SHP77 treated with DMSO at 0.1 percent for 48 hours (cell line): ENCODE measurements at regions not wholly inside any gene's neighbourhood (a gene's known extent, or its start where the extent isn't known, plus 50 kb on each side); places are given as distances from the start of the nearest gene placed in this dataset.
"Not testable (repeated sequence)": the region's sequence is repeated elsewhere in the genome, so short reads cannot be mapped to it uniquely, and the experiment has no call there.

ENCODE experiments used
- DNase-seq: peaks from one replicate; lab custom pipeline; 2025; lab: John Stamatoyannopoulos, UW

DNA sequence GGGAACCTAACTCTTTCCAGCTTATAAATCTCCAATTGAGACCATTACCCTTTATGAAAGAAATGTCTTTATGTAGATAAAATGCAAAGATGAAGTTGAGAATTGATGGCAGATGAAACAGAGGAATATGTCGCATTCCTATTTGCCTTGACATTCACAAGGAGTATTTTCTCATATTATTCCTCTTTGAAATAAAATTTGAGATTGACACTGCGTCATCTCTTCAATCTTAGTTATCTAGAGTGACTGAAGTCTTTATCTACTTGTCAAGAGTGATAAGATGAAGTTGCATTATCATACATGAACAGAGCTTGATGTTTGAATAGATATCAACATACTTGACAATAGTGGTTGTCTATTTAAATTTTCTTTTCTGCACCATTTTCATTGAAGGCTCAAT lies 574.4 kb upstream of the SOX9 start:
- no peak for DNase-seq

DNA sequence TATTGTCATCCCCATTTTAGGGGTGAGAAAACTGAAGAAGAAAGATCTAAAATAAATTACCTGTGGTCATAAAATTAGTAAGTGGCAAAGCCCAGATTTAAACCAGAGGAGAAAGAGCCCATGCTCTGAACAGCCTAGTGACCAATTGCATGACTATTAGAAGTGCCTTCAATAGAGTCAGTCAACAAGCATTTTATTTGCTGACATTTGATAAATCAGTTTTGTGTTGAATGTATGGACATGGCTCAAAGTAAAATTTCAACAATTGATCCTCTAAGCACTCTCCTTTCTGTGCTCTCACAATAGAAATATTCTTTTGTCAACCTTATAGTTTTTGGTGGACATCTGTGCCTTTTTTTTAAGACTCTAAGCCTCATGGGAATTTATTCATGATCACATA lies 572.9 kb upstream of the SOX9 start:
- DNase-seq, result no peak

DNA sequence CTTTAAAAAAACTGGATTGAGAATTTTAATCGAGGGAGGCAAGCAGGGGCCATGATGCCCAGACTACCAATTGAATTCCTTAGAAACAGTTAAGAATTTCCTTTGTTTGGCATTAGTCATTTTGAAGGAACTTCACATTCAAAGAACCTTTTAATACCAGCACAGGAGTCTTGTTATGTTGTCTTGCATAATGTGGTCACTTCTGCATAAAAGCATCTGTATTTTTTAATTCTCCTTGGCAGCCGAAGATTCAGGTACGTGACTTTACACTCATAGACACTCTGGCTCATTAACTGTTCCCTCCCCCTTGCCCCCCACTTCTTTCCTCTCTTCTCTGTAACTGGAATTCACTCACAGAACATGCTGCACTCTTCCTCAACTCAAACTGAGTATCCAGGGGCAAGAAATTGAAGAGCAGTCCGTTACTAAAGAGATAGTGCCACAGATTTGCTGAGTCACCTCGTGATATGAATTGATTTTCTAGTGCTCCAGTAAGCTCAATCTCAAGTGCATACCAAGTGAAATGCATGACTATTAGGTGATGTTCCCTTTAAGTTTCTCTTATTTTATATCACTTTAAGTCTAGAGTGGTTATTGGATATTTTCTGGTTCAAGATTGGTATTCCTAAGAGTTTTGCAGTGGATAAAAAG lies 572.2 kb upstream of the SOX9 start:
- DNase-seq, result no peak

GRCh38 chr17:71550675-71551074 lies 570.1 kb upstream of the SOX9 start:
- no peak for DNase-seq

DNA sequence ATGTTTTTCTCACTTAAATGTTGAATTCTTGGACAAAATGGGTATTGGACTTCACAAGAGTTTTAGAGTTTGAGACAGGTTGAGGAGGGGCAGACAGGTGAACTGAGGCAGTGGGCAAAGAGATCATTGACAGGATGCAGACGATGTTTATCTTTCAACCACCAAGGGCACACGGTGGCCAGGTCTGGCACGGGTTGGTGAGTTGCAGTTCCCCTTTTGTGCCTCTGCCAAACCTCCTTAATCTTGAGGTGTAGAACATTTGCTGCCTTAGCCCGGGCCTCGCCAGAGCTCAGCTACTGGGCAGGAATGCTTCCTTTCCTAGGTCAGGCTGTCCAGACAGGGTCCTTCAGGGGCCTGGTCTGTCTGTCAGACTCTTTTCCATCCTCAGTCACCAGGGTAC lies 567.4 kb upstream of the SOX9 start:
- DNase-seq, result no peak

- DNase-seq, result no peak
Observed at GRCh38 chr17:71558901-71559300, 561.9 kb upstream of the SOX9 start.

- DNase-seq, result no peak
Observed at GRCh38 chr17:71572343-71572742, 548.5 kb upstream of the SOX9 start.

DNA sequence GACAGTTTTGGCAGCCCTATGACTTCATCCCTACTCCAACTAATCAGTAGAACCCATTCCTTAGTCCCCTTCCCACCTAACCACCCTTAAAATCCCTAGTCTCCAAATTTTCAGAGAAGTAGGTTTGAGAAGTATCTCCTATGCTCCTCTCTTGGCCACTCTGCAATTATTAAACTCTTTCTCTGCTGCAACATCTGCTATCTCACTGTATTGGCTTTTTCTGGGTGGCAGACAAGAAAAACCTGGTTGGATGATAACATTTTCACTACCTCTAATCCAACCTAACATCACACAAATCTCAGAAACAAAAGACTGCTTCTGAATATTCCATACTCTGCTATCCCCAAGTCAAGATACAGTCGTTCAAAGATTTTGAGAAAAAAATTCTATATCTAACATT lies 542.4 kb upstream of the SOX9 start:
- DNase-seq, result no peak

DNA sequence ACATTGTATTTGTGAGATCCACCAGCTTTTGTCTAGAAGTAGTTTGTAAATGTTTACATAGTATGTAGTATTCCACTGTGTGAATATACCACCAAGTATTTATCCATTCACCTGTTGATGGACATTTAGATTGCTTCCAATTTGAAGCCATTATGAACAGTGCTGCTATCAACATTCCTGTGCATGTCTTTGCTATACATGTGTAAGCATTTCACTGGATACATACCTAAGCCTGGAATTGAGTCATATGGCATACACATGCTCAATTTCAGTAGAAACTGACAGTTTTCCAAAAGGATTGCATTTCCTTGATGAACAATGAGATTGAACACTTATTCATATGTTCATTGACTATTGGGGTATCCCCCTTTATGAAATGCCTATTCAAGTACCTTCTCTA lies 540.6 kb upstream of the SOX9 start:
- DNase-seq, result no peak

DNA sequence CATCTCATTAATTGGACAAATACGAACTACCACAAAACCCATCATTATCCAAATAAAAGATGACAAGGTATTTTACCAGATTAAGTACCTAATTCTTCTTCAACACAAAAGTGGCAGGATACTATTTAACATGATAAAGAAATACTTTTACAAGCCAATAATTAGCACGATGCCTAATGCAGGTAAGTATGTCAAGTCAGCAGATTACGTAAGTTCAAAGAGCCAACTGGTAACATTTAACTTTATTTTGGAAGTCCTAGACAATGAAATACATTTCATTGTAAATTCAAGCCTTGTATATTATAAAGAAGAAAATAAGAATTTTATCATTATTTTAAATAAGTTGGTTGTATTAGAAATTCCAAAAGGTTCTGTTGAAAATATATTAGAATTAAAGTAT lies 535.3 kb upstream of the SOX9 start:
- DNase-seq, result no peak

GRCh38 chr17:71592431-71592830 lies 528.4 kb upstream of the SOX9 start:
- no peak for DNase-seq

- no peak for DNase-seq
Observed at GRCh38 chr17:71593078-71593477, 527.7 kb upstream of the SOX9 start.

DNA sequence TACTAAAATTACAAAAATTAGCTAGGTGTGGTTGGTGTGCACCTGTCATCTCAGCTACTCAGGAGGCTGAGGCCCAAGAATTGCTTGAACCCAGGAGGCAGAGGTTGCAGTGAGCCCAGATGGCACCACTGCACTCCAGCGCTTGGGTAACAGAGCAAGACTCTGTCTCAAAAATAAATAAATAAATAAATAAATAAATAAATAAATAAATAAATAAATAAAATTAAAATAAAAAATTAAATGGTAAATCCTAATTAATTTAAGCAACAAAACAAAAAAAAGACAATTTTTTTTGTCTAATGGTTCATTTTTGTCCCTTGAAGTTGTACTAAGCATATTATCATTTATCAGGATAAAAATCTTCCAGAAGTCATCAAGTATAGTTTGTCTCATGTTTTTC lies 521.2 kb upstream of the SOX9 start:
- DNase-seq, result not testable (repeated sequence)

DNA sequence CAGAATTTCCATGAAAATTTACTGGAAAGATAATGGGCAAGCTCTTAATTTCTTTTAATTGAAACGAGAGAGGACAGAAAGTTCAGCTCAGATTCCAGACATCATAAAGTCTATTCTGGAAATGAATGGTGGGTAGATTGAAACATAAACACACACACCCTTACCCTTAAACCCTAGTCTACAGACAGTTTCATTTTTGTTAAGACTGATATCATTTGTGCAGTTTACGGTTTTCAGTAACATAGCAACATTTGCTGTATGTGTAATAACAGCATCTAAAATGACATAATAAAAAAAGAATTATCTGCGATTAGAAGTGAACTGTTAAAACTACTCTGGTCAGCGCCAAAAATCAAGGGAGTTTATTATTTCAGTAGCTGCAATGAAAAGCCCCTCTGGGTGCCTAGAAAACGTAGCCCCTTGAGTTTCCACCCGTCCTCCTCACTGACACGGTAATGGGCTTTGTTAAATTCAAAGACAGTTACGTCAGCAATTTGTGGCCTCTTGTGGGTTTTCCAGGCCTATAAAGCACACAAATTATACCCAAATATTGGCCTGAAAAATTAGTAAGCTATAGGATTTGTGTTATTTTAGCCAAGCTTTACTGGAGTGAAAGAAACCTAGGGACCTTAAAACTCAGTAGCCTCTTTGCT lies 520.6 kb upstream of the SOX9 start:
- no peak for DNase-seq

DNA sequence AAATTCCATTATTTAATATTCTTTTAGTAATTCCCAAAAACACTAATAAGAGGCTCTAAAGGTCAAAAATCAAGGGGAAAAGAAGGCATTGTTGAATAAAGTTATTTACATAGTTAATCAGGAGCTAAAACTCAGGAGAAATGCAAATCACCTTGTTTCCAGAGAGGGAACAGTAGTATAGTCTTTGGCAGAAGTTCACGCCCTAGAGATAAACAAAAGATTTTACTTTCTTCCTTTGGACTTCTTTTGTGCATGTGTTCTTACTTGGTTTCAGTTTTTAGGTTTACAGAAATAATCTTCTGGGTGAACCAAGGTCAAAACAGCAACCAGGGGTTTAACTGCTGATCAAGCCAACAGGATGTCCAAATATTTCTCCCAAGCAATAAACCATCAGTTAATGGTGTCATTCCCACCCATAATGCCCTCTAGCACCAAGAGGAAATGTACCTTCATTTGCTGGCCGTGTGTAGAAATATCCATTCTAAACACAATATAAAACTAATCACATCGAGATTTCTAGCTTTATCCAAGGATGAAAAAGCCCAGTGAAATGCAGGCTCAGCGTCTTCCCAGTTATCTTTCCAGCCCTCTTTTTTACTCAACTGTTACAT lies 518.8 kb upstream of the SOX9 start:
- no peak for DNase-seq

DNA sequence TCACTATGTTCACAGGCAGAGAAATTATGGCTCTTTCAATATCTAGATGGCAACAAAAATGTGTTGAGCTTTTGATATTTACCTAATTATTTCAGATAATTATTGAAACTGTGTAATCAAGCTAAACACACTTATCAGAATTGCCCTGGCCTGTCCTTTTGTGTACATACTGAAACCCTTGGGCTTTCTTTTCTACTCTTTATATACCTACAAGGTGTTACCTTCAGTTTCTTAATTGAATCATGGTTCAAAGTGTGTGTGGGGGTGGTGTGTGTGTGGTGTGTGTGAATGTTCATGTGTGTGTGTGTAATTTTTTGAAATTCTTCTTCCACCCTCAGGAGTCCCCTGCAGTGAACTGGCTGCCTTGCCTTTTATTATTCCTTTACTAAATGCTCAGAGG lies 506.8 kb upstream of the SOX9 start:
- no peak for DNase-seq

DNA sequence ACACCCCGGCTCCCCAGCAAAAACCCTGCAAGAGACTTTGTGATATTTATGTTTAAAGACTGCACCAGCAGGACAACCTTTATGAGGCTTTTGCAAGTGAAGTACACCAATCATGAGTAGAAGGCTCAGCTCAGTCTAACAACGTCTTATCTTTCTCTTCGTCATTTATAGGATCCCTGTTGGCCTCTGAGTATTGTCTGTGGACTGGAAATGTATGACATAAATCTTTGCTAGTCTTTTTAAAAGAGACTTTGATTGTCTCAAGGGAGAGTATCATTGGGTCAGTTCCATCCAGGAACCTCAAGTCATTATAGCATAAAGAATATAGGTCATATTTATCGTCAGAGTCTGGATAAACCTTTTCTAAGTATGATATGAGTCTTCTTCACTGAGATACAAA lies 505.0 kb upstream of the SOX9 start:
- no peak for DNase-seq

DNA sequence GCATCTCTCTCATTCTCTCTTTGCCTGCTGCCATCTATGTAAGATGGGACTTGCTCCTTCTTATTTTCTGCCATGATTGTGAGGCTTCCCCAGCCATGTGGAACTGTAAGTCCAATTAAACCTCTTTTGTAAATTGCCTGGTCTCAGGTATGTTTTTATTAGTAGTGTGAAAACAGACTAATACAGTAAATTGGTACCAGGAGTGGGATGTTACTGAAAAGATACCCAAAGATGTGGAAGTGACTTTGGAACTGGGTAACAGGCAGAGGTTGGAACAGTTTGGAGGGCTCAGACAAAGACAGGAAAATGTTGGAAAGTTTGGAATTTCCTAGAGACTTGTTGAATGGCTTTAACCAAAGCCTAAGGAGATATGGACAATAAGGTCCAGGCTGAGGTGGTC lies 503.1 kb upstream of the SOX9 start:
- DNase-seq, result not testable (repeated sequence)

DNA sequence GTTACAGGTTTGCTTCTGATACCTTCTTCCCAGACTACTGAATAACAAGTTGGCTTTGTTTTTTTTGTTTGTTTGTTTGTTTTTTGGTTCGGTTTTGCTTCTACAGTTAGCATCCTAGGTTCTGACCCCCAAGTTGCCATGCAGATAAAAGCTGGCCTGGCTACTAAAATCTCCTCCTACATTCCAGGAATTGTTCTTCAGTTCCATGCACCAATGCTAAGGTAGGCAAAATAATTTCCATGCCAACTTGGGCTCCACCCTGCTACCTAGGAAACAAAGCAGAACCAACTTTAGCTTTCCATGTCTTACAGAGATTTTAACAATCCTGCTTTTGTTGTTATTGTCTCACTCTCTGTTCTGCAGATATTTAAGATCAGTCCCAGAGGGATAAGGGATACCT lies 495.5 kb upstream of the SOX9 start:
- no peak for DNase-seq

GRCh38 chr17:71628306-71628705 lies 492.5 kb upstream of the SOX9 start:
- DNase-seq, result no peak

- DNase-seq, result no peak
Observed at GRCh38 chr17:71631483-71631882, 489.3 kb upstream of the SOX9 start.

GRCh38 chr17:71632328-71632727 lies 488.5 kb upstream of the SOX9 start:
- no peak for DNase-seq

GRCh38 chr17:71633391-71633849 lies 487.4 kb upstream of the SOX9 start:
- DNase-seq, result no peak

GRCh38 chr17:71634376-71634775 lies 486.4 kb upstream of the SOX9 start:
- no peak for DNase-seq
